ENCODE measurements at regions not wholly inside any gene's neighbourhood (a gene's known extent, or its start where the extent isn't known, plus 50 kb on each side); places are given as distances from the start of the nearest gene placed in this dataset.

DNA sequence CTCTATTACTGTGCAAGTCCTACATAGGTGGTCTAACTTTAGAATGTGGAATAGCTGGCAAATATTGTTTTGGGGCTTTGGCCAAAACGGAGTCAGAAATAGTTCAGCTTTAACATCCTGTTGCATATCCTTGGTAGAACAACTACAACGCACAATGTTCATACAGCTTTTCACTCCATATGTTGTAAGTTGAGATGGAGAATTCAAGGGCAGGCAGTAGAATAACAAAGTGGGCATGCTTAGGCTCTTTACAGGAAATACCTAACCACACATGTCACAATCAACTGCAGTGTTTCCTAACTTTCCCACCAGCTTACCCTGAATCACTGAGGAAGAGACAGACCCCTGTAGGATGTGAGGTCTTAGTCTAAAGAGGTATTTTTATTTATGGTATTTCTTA is 122.3 kb downstream of the PPP1R3A start:
- no peaks in the 10 kb centered on the region for H3K27me3 ChIP-seq

DNA sequence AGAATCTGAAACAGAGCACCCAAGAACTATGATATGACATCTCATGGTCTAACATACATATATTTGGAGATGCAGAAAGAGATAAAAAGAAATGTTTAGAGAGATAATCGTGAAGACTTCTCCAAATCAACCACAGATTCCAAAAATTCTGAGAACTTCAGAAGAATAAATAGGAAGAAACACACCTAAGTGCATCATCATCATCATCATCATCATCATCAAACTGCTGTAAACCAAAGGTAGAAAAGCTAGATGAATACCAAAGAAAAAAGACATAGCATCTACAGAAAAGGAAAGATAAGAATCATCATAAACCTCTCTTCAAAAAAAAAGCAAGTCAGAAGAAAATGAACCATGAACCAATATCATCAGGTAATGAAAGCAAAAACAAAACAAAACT is 124.2 kb downstream of the PPP1R3A start:
- no peaks in the 10 kb centered on the region for H3K27me3 ChIP-seq
- H3K4me1 ChIP-seq: no peaks in the 10 kb centered on the region
- DNase-seq: no peak
- H3K27ac ChIP-seq: no peak overlapping the region
- H3K36me3 ChIP-seq: no peaks in the 10 kb centered on the region
- ATAC-seq: no peak
- intact Hi-C loops (cut with DNase I): no loop called here
- no peaks in the 10 kb centered on the region for H3K9me3 ChIP-seq
- TF ChIP-seq, protein P1, sequence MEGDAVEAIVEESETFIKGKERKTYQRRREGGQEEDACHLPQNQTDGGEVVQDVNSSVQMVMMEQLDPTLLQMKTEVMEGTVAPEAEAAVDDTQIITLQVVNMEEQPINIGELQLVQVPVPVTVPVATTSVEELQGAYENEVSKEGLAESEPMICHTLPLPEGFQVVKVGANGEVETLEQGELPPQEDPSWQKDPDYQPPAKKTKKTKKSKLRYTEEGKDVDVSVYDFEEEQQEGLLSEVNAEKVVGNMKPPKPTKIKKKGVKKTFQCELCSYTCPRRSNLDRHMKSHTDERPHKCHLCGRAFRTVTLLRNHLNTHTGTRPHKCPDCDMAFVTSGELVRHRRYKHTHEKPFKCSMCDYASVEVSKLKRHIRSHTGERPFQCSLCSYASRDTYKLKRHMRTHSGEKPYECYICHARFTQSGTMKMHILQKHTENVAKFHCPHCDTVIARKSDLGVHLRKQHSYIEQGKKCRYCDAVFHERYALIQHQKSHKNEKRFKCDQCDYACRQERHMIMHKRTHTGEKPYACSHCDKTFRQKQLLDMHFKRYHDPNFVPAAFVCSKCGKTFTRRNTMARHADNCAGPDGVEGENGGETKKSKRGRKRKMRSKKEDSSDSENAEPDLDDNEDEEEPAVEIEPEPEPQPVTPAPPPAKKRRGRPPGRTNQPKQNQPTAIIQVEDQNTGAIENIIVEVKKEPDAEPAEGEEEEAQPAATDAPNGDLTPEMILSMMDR (IDR thresholded peaks at IDR 0.05): no peak
- no peak overlapping the region for H3K4me3 ChIP-seq

More for the DNA sequence above, 122.3 kb downstream of the PPP1R3A start:
- H3K27ac ChIP-seq: no peak overlapping the region
- TF ChIP-seq, protein P1 (IDR thresholded peaks at IDR 0.05): no peak
- H3K4me1 ChIP-seq: no peaks in the 10 kb centered on the region
- no peak for ATAC-seq
- DNase-seq: no peak
- no peaks in the 10 kb centered on the region for H3K9me3 ChIP-seq
- H3K4me3 ChIP-seq: no peak overlapping the region
- H3K36me3 ChIP-seq: no peaks in the 10 kb centered on the region
- intact Hi-C loops (cut with DNase I): no loop called here

DNA sequence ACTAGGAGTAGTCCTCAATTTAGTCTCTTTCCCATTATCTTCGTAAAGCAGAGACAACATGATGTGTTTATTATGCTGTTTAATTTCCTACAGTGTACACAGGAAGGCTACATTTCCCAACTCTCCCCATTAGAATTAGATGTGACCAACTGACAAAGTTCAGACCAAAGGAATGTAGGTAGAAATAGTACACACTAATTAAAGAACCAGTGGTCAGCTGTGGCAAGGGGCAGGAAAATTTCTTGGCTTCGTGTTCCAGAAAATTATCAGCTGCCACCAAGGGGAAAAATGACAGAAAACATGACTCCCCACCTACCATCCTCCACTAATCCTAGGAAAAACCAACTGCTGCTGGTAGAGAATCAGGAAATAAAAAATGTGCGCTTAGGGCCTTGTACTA is 125.6 kb downstream of the PPP1R3A start:
- H3K27me3 ChIP-seq: no peaks in the 10 kb centered on the region
- H3K4me3 ChIP-seq: no peak overlapping the region
- H3K4me1 ChIP-seq: no peaks in the 10 kb centered on the region
- DNase-seq (no peak), ATAC-seq (no peak)
- no peaks in the 10 kb centered on the region for H3K9me3 ChIP-seq
- intact Hi-C loops (cut with DNase I): no loop called here
- no peak overlapping the region for H3K27ac ChIP-seq
- H3K36me3 ChIP-seq: no peaks in the 10 kb centered on the region
- TF ChIP-seq, protein P1 (IDR thresholded peaks at IDR 0.05): no peak

DNA sequence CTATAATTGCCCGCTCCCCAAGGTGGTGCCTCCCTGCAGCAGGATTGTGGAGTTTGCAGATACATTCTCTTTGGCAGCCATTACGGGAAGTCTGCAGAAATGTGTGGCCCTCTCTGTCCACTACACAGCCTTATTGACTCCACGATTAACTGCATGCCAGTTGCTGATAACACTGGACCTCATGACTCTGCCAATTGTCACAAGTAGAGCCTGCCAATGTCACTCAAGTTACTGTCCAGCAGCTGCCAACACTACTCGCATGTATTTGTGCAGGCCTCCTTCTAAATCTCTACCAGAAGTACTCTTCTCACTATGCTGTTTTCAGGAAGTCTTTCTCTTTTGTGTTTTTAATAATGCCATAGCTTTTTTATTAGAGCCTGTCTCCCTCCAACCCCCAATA is 128.8 kb downstream of the PPP1R3A start:
- no peaks in the 10 kb centered on the region for H3K9me3 ChIP-seq
- H3K27me3 ChIP-seq: no peaks in the 10 kb centered on the region
- H3K27ac ChIP-seq: no peak overlapping the region
- TF ChIP-seq, protein P1 (IDR thresholded peaks at IDR 0.05): no peak
- ATAC-seq (no peak), DNase-seq (no peak)
- H3K4me3 ChIP-seq: no peak overlapping the region
- no peaks in the 10 kb centered on the region for H3K4me1 ChIP-seq
- intact Hi-C loops (cut with DNase I): no loop called here
- H3K36me3 ChIP-seq: no peaks in the 10 kb centered on the region

DNA sequence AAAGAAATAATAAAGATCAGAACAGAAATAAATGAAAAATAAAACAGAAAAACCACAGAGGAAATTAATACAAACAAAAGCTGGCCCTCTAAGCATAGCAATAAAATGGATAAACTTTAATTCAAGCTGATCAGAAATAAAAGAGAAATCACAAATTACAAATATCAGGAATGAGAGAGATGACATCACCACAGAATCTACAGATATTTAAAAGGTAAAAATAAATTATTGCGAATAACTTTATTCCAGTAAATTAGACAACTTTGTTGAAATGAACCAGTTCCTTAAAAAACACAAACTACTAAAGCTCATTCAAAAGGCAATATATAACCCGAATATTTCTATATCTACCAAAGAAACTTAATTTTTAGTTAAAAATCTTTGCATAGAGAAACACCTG is 131.7 kb downstream of the PPP1R3A start:
- H3K4me1 ChIP-seq: no peaks in the 10 kb centered on the region
- no peak for DNase-seq
- no peaks in the 10 kb centered on the region for H3K36me3 ChIP-seq
- no peak overlapping the region for H3K27ac ChIP-seq
- ATAC-seq: no peak
- H3K27me3 ChIP-seq: no peaks in the 10 kb centered on the region
- H3K9me3 ChIP-seq: no peaks in the 10 kb centered on the region
- no peak overlapping the region for H3K4me3 ChIP-seq
- TF ChIP-seq, protein P1 (IDR thresholded peaks at IDR 0.05): no peak
- intact Hi-C loops (cut with DNase I): no loop called here

DNA sequence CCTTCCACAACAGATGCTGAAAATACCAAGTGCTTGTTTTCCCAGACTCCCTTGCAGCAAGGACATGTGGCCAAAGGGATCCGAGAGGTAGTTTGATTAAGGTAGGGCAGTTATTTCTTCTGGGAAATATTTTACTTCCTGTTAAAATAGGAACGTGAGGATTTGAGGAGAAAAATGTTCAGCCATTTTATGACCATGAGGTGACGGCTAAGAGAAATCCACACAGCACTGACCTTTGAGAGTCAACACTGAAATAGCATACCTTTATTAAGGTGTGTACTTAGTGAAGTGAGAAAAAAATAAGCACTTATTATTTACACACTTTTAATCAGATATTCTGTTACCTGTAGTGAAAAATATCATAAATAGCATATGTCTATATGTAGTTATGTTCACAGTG is 133.9 kb downstream of the PPP1R3A start:
- no peak overlapping the region for H3K27ac ChIP-seq
- no peaks in the 10 kb centered on the region for H3K4me1 ChIP-seq
- H3K36me3 ChIP-seq: no peaks in the 10 kb centered on the region
- TF ChIP-seq, protein P1 (IDR thresholded peaks at IDR 0.05): no peak
- intact Hi-C loops (cut with DNase I): no loop called here
- H3K9me3 ChIP-seq: no peaks in the 10 kb centered on the region
- H3K27me3 ChIP-seq: no peaks in the 10 kb centered on the region
- ATAC-seq (no peak), DNase-seq (no peak)
- H3K4me3 ChIP-seq: no peak overlapping the region

Data from upper lobe of right lung (tissue), 1 donor.